ENCODE measurements at regions not wholly inside any gene's neighbourhood (a gene's known extent, or its start where the extent isn't known, plus 50 kb on each side); places are given as distances from the start of the nearest gene placed in this dataset.

DNA sequence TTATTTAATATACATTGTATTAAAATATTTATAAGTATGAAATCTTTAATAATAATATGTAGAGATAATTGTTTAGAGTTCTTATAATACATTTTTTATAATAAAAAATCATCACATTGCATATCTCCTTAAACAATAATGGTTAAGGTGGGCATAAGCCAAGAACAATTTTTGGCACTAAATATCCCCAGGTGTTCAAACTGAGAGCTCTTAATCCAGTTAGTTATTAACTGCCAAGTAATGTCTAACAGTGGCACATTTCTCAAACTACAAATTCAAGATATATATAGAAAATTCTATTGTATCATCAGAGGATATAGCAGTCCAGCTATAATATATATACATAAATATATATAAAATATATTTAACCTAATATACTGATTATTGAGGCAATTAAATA is 680.8 kb downstream of the SI start:
- TF ChIP-seq, protein P1, sequence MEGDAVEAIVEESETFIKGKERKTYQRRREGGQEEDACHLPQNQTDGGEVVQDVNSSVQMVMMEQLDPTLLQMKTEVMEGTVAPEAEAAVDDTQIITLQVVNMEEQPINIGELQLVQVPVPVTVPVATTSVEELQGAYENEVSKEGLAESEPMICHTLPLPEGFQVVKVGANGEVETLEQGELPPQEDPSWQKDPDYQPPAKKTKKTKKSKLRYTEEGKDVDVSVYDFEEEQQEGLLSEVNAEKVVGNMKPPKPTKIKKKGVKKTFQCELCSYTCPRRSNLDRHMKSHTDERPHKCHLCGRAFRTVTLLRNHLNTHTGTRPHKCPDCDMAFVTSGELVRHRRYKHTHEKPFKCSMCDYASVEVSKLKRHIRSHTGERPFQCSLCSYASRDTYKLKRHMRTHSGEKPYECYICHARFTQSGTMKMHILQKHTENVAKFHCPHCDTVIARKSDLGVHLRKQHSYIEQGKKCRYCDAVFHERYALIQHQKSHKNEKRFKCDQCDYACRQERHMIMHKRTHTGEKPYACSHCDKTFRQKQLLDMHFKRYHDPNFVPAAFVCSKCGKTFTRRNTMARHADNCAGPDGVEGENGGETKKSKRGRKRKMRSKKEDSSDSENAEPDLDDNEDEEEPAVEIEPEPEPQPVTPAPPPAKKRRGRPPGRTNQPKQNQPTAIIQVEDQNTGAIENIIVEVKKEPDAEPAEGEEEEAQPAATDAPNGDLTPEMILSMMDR (IDR thresholded peaks at IDR 0.05; ENCODE audit: low read depth, low read length, poor library complexity, severe bottlenecking): no peak
- TF ChIP-seq EZH2phosphoT487 (IDR thresholded peaks at IDR 0.05; ENCODE audit: borderline replicate concordance, low read length): no peak

Data from DOHH2 (cell line).